OCI-LY3 (cell line): ENCODE measurements at regions not wholly inside any gene's neighbourhood (a gene's known extent, or its start where the extent isn't known, plus 50 kb on each side); places are given as distances from the start of the nearest gene placed in this dataset.

Experiments used
- H2AFZ ChIP-seq: fragments of 200-600, 300-600 bp; shearing (Covaris generic); 2 replicates; pipeline ENCODE4 v1.6.0; 2014; ENCODE audit warnings: antibody characterized with exemption, low read depth, low read length
- H3K27ac ChIP-seq: fragments of 200-600, 300-600 bp; sonication (generic); 2 replicates; pipeline ENCODE4 v1.5.1; 2014; ENCODE audit warnings: mild to moderate bottlenecking, low read length, moderate library complexity, mixed read lengths
- H3K27me3 ChIP-seq: fragments of 200-600, 300-600 bp; sonication (generic); 2 replicates; pipeline ENCODE4 v1.6.1; 2014; ENCODE audit warnings: low read depth, low read length, mixed read lengths
- H3K36me3 ChIP-seq: fragments of 200-600, 300-600 bp; sonication (generic); replicated peaks from 2 replicates; pipeline ENCODE3; 2014; ENCODE audit warnings: low read depth, low read length, mixed read lengths
- H3K4me1 ChIP-seq: fragments of 300-600, 200-600 bp; sonication (generic); 2 replicates; pipeline ENCODE4 v1.6.1; 2014; ENCODE audit warnings: low read length, mixed read lengths
- H3K4me2 ChIP-seq: fragments of 200-600, 300-600 bp; sonication (generic); 2 replicates; pipeline ENCODE4 v1.6.1; 2014; ENCODE audit warnings: low read length, mixed read lengths
- H3K4me3 ChIP-seq: fragments of 300-600, 200-600 bp; sonication (generic); 2 replicates; pipeline ENCODE4 v1.5.1; 2014; ENCODE audit warnings: antibody characterized with exemption, mild to moderate bottlenecking, low read length, moderate library complexity
- H3K79me2 ChIP-seq: fragments of 300-600, 200-600 bp; shearing (Covaris generic); 2 replicates; pipeline ENCODE4 v1.6.1; 2014; ENCODE audit warnings: mild to moderate bottlenecking, low read length, mixed read lengths
- H3K9ac ChIP-seq: fragments of 300-600, 200-600 bp; shearing (Covaris generic); 2 replicates; pipeline ENCODE4 v1.6.0; 2014; ENCODE audit warnings: mild to moderate bottlenecking, low read length, moderate library complexity
- H3K9me3 ChIP-seq: fragments of 200-600, 300-600 bp; shearing (Covaris generic); 2 replicates; pipeline ENCODE4 v1.6.1; 2014; ENCODE audit warnings: low read length, mixed read lengths; ENCODE audit not compliant: insufficient read depth
- H4K20me1 ChIP-seq: fragments of 200-600, 300-600 bp; sonication (generic); 2 replicates; pipeline ENCODE4 v1.6.1; 2016; ENCODE audit warnings: low read length, mixed read lengths; ENCODE audit not compliant: insufficient read depth
- CTCF ChIP-seq: fragments of 200-600, 300-600 bp; sonication (generic); IDR thresholded peaks from 2 replicates; pipeline ENCODE4 v1.5.1; 2014; ENCODE audit warnings: antibody characterized with exemption, low read length, low read depth
- EZH2phosphoT487 ChIP-seq: fragments of 200-600 bp; shearing (Covaris generic); IDR thresholded peaks from 2 replicates; pipeline ENCODE4 v1.6.1; 2018; ENCODE audit warnings: antibody characterized with exemption, mixed run types, low read depth

DNA sequence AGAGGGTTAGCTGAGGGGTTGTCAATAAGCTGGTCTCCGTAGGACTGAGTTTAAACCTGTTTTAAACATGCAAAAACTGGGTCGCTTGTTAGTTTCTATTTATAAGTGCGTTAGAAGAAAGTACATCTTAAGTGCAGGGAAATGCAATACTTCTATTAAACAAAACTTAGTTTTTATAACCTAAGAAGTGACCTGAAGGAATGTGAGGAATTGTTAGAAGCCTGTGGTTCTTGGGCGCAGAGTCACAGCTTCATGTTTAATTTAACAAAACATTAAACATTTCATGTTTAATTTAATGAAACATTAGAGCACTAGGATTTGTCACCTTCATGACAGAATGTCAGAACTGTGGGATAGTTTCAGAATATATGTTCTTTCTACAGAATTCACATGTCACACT, 469.2 kb upstream of the WWC1 start:
- H3K4me1 ChIP-seq = peaks cover 7% of the 10 kb centered on the region; the same call in 1 of the 2 replicates
- no peak overlapping the region for H3K9ac ChIP-seq
- H3K4me2 ChIP-seq = no peak overlapping the region
- no peaks in the 10 kb centered on the region for H3K36me3 ChIP-seq
- no peak overlapping the region for H2AFZ ChIP-seq
- H3K9me3 ChIP-seq = no peaks in the 10 kb centered on the region
- no peak overlapping the region for H3K4me3 ChIP-seq
- no peaks in the 10 kb centered on the region for H3K79me2 ChIP-seq
- H3K27me3 ChIP-seq = peaks cover 5% of the 10 kb centered on the region
- no peaks in the 10 kb centered on the region for H4K20me1 ChIP-seq
- no peak for TF ChIP-seq EZH2phosphoT487
- TF ChIP-seq CTCF = no peak
- H3K27ac ChIP-seq = no peak overlapping the region

DNA sequence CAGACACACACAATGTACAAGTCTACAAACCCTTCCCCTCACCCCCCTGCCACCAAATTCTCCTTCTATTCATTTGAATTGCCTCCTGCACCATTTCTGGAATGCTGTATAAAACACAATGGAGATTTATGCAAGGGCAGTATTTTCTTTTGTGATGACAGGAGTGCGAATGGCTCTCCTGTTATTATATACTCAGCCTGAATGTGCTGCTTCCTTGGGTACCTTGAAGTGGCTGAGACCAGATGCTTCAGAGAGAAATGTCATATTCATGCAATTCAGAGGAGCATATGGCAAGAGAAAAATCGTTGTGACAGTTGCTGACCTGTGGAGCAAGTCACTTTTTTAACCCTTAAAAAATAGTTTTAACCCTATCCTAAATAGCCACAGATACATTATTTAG, 468.0 kb upstream of the WWC1 start:
- no peak overlapping the region for H3K4me3 ChIP-seq
- H3K27ac ChIP-seq = no peak overlapping the region
- TF ChIP-seq CTCF (no peak), EZH2phosphoT487 (no peak)
- H3K9me3 ChIP-seq = no peaks in the 10 kb centered on the region
- H2AFZ ChIP-seq = no peak overlapping the region
- H3K4me2 ChIP-seq = no peak overlapping the region
- H3K36me3 ChIP-seq = no peaks in the 10 kb centered on the region
- H3K4me1 ChIP-seq = peaks cover 7% of the 10 kb centered on the region; the same call in 1 of the 2 replicates
- no peak overlapping the region for H3K9ac ChIP-seq
- no peaks in the 10 kb centered on the region for H4K20me1 ChIP-seq
- no peaks in the 10 kb centered on the region for H3K79me2 ChIP-seq
- H3K27me3 ChIP-seq = peaks cover 3% of the 10 kb centered on the region; the same call in 1 of the 2 replicates

- no peak overlapping the region for H2AFZ ChIP-seq
- TF ChIP-seq EZH2phosphoT487 (no peak), CTCF (no peak)
- H3K4me3 ChIP-seq = no peak overlapping the region
- H3K9ac ChIP-seq = no peak overlapping the region
- no peaks in the 10 kb centered on the region for H3K9me3 ChIP-seq
- H3K79me2 ChIP-seq = no peaks in the 10 kb centered on the region
- no peak overlapping the region for H3K4me2 ChIP-seq
- 0 out of 2 replicates have a peak, but pooled peaks cover 3% of the 10 kb centered on the region for H3K27me3 ChIP-seq
- H3K27ac ChIP-seq = no peak overlapping the region
- no peaks in the 10 kb centered on the region for H3K4me1 ChIP-seq
- H4K20me1 ChIP-seq = no peaks in the 10 kb centered on the region
- no peaks in the 10 kb centered on the region for H3K36me3 ChIP-seq
Measured at GRCh38 chr5:167827766-167828165, 463.7 kb upstream of the WWC1 start.

DNA sequence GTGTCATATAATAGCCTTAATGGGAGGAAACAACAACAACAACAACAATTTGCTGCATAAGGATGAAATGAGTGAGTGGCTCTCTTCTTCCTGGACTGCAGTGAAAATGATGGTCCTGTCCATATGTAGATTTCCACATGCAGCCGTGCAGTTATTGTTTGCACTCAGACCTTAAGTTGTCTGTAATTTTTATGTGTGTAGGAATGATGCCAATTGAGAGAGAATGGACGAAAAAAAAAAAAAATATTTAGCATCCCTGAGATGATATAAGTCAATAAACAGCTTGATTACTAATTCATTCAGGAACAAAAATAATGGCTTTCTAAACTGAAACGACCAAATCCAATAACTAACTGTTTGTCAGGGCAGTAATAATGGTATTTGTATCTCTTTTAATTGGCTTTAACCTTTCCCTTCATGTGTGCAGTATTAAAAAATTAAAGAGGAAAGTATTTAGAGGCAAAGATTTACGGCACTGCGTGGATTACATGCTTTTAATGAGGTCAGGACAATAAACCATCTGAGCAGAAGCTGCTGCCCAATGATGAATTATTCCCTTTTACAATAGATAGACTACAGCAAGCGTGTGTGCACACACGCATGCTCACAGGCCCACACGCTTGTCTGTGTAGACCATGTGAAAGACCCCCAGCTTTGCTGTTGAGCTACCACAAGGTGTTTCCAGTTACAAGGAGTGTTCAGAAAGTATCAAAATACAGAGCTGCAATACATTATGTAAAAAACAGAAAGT, 459.5 kb upstream of the WWC1 start:
- no peaks in the 10 kb centered on the region for H3K27me3 ChIP-seq
- H2AFZ ChIP-seq = no peak overlapping the region
- no peaks in the 10 kb centered on the region for H3K9me3 ChIP-seq
- TF ChIP-seq EZH2phosphoT487 (no peak), CTCF (no peak)
- no peaks in the 10 kb centered on the region for H3K79me2 ChIP-seq
- H3K36me3 ChIP-seq = no peaks in the 10 kb centered on the region
- no peaks in the 10 kb centered on the region for H3K4me1 ChIP-seq
- H3K27ac ChIP-seq = no peak overlapping the region
- H4K20me1 ChIP-seq = no peaks in the 10 kb centered on the region
- H3K4me3 ChIP-seq = no peak overlapping the region
- H3K4me2 ChIP-seq = no peak overlapping the region
- H3K9ac ChIP-seq = no peak overlapping the region
